BLaER1 treated with 17β-estradiol and CSF1 and Interleukin-3, amounts not matched to agents 10 nM and 100 nM (cell line): ENCODE measurements at regions not wholly inside any gene's neighbourhood (a gene's known extent, or its start where the extent isn't known, plus 50 kb on each side); places are given as distances from the start of the nearest gene placed in this dataset.

Experiments
- H3K27ac ChIP-seq, 11 experiments: shearing (Covaris generic); formaldehyde crosslinking; 2 replicates each; pipeline ENCODE4 v1.8.1; 2022
- H3K27me3 ChIP-seq, 11 experiments: shearing (Covaris generic); formaldehyde crosslinking; 2 replicates each; pipeline ENCODE4 v1.8.1; 2022
- H3K36me3 ChIP-seq, 11 experiments: shearing (Covaris generic); formaldehyde crosslinking; 2 replicates each; pipeline ENCODE4 v1.8.1; 2022
- H3K4me1 ChIP-seq, 10 experiments: shearing (Covaris generic); formaldehyde crosslinking; 2 replicates each; pipeline ENCODE4 v1.8.1; 2022
- H3K4me2 ChIP-seq, 11 experiments: shearing (Covaris generic); formaldehyde crosslinking; 2 replicates each; pipeline ENCODE4 v1.8.1; 2022
- H3K4me3 ChIP-seq, 10 experiments: shearing (Covaris generic); formaldehyde crosslinking; 2 replicates each; pipeline ENCODE4 v1.8.1; 2022
- H3K9ac ChIP-seq, 11 experiments: shearing (Covaris generic); formaldehyde crosslinking; 2 replicates each; pipeline ENCODE4 v1.8.1; 2022
- H3K9me3 ChIP-seq, 11 experiments: shearing (Covaris generic); formaldehyde crosslinking; replicated peaks in 1 of 11; 2 replicates each; pipeline ENCODE4 v1.8.1; 2022
- H4K20me1 ChIP-seq, 11 experiments: shearing (Covaris generic); formaldehyde crosslinking; 2 replicates each; pipeline ENCODE4 v1.8.1; 2022
- Cebpa-rat ChIP-seq, 11 experiments: shearing (Covaris generic); IDR thresholded peaks; 2 replicates each; pipeline ENCODE4 v1.8.1; 2022

GRCh38 chr5:152337484-152337883 is 67.6 kb downstream of the NMUR2 start:
- no peak for TF ChIP-seq Cebpa-rat (IDR thresholded peaks at IDR 0.05)
- Histone ChIP-seq H3K4me1 (peaks cover 0 to 9% (median 7%) of the 10 kb centered on the region in 10 experiments; a peak in 14 of 20 replicates), H3K4me3 (no peak overlapping the region), H3K36me3 (no peaks in the 10 kb centered on the region), H3K9ac (no peak overlapping the region), H3K27me3 (no peaks in the 10 kb centered on the region), H3K4me2 (no peak overlapping the region), H4K20me1 (no peaks in the 10 kb centered on the region), H3K9me3 (no peaks in the 10 kb centered on the region), H3K27ac (no peak overlapping the region)

DNA sequence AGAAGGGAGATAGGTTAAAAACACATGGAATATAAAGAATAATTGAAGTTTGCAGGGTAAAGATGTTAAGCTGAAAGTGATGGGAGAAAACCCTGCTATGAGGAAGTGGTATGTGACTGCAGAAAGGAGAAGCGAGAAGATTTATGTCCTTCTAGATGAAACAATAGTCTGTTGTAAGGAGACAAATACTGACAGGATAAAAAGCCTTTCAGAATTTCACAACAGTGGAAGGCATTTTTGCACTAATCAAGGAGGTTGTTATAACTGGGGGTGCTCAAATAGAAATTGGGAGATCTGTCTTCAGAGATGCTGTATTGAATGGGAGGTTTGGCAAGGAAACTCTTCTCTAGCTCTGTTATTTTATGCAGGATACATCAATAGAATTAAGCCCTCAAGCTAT is 69.6 kb downstream of the NMUR2 start:
- Histone ChIP-seq H3K4me1 (peaks cover 0 to 19% (median 16%) of the 10 kb centered on the region in 10 experiments; a peak in 14 of 20 replicates), H3K4me2 (no peak overlapping the region), H4K20me1 (no peaks in the 10 kb centered on the region), H3K9ac (no peak overlapping the region), H3K27me3 (no peaks in the 10 kb centered on the region), H3K9me3 (no peaks in the 10 kb centered on the region), H3K36me3 (no peaks in the 10 kb centered on the region), H3K27ac (no peak overlapping the region), H3K4me3 (no peak overlapping the region)
- TF ChIP-seq Cebpa-rat (IDR thresholded peaks at IDR 0.05): no peak

- peak overlapping the region in 8 of 11 experiments; percentile 35 to 70 (median 54); a peak in 16 of 22 replicates for H3K4me2 ChIP-seq
- no peaks in the 10 kb centered on the region for H3K36me3 ChIP-seq
- H3K27ac ChIP-seq: no peak overlapping the region
- H3K4me3 ChIP-seq: no peak overlapping the region
- TF ChIP-seq Cebpa-rat (IDR thresholded peaks at IDR 0.05): no peak
- peaks cover 0 to 19% (median 16%) of the 10 kb centered on the region in 10 experiments; a peak in 14 of 20 replicates for H3K4me1 ChIP-seq
- H3K9ac ChIP-seq: no peak overlapping the region
- H3K9me3 ChIP-seq: no peaks in the 10 kb centered on the region
- H4K20me1 ChIP-seq: no peaks in the 10 kb centered on the region
- H3K27me3 ChIP-seq: no peaks in the 10 kb centered on the region
These were observed 72.2 kb downstream of the NMUR2 start for GRCh38 chr5:152332716-152333460.

DNA sequence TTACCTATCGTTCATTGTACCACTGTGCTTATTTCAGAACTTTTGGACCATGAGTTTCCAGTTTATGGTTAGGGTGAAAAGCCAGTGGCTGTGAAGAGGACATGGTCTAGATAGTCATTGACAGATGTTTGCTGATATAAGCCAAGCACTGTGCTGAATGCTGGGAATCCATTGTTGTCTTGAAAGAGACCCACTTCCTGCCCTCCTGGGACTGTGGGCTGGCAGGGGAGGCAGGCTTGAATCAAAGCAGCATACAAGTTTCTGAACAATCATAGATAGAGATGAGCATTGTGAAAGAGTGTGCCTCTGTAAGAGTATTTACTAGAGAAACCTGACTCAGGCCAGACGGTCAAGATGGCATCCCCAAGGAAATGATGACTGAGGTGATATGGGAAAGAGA is 73.4 kb downstream of the NMUR2 start:
- Histone ChIP-seq H3K27ac (no peak overlapping the region), H3K4me1 (peaks cover 0 to 19% (median 16%) of the 10 kb centered on the region in 10 experiments; a peak in 14 of 20 replicates), H3K4me2 (peak overlapping the region in 8 of 11 experiments; percentile 13 to 70 (median 54); a peak in 12 of 22 replicates), H3K27me3 (no peaks in the 10 kb centered on the region), H3K9ac (no peak overlapping the region), H3K36me3 (no peaks in the 10 kb centered on the region), H4K20me1 (no peaks in the 10 kb centered on the region), H3K9me3 (0 out of 22 replicates have a peak, but pooled peaks cover 0 to 4% (median 0%) of the 10 kb centered on the region in 11 experiments), H3K4me3 (no peak overlapping the region)
- no peak for TF ChIP-seq Cebpa-rat (IDR thresholded peaks at IDR 0.05)

DNA sequence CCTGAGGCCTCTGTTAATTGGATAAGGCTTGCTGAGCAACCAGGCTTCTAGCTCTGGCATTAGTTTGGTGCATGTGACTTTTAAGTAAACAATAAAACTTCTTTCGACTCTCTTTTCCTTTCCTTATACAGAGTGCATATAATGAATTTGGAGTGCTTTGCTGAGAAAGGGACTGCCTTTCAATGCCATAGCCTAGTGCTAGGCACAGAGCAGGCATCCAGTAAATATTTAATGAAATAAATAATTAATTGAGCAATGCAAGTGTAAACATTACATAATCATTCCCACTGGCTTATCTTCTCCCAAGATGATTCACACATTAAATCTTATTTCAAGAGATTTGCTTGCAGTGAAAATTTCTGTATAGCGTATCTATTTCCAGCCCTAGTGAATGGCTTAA is 74.1 kb downstream of the NMUR2 start:
- Histone ChIP-seq H3K9me3 (0 out of 22 replicates have a peak, but pooled peaks cover 0 to 4% (median 0%) of the 10 kb centered on the region in 11 experiments), H3K36me3 (no peaks in the 10 kb centered on the region), H3K27ac (no peak overlapping the region), H3K4me3 (no peak overlapping the region), H4K20me1 (no peaks in the 10 kb centered on the region), H3K4me1 (peaks cover 0 to 19% (median 16%) of the 10 kb centered on the region in 10 experiments; a peak in 14 of 20 replicates), H3K9ac (no peak overlapping the region), H3K27me3 (no peaks in the 10 kb centered on the region), H3K4me2 (no peak overlapping the region)
- TF ChIP-seq Cebpa-rat (IDR thresholded peaks at IDR 0.05): no peak

GRCh38 chr5:152329761-152330283 is 75.3 kb downstream of the NMUR2 start:
- Histone ChIP-seq H3K9me3 (0 out of 22 replicates have a peak, but pooled peaks cover 0 to 4% (median 0%) of the 10 kb centered on the region in 11 experiments), H3K27me3 (no peaks in the 10 kb centered on the region), H4K20me1 (no peaks in the 10 kb centered on the region), H3K27ac (no peak overlapping the region), H3K9ac (no peak overlapping the region), H3K36me3 (no peaks in the 10 kb centered on the region), H3K4me3 (no peak overlapping the region), H3K4me2 (no peak overlapping the region), H3K4me1 (peaks cover 0 to 19% (median 16%) of the 10 kb centered on the region in 10 experiments; a peak in 14 of 20 replicates)
- TF ChIP-seq Cebpa-rat (IDR thresholded peaks at IDR 0.05): no peak

DNA sequence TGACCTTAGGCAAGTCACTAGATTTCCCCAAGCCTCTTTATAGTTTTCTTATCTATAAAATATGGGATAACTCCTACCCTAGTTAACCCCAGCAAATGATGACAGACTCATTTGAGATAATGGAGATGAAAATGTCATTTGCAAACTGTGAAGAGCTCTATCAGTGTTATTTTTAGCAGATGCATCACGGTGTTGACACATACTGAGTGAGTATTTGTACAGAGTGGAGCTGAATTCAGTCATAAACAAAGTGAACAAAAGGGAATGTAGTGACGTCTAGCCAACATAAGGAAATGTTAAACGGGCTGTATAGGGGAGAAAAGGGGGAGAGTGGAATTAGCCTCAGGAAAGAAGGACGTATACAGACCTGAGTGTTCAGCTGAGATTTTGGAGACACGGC is 75.9 kb downstream of the NMUR2 start:
- H3K9ac ChIP-seq: no peak overlapping the region
- no peak overlapping the region for H3K4me2 ChIP-seq
- no peaks in the 10 kb centered on the region for H3K27me3 ChIP-seq
- TF ChIP-seq Cebpa-rat (IDR thresholded peaks at IDR 0.05): no peak
- H3K27ac ChIP-seq: no peak overlapping the region
- no peaks in the 10 kb centered on the region for H3K36me3 ChIP-seq
- H3K4me1 ChIP-seq: peaks cover 0 to 19% (median 16%) of the 10 kb centered on the region in 10 experiments; a peak in 14 of 20 replicates
- no peak overlapping the region for H3K4me3 ChIP-seq
- H3K9me3 ChIP-seq: peaks cover 0 to 8% (median 3%) of the 10 kb centered on the region in 11 experiments; a peak in 6 of 22 replicates
- no peaks in the 10 kb centered on the region for H4K20me1 ChIP-seq

- Histone ChIP-seq H3K36me3 (no peaks in the 10 kb centered on the region), H3K4me1 (no peaks in the 10 kb centered on the region), H3K4me3 (no peak overlapping the region), H3K27ac (no peak overlapping the region), H4K20me1 (no peaks in the 10 kb centered on the region), H3K4me2 (no peak overlapping the region), H3K9ac (no peak overlapping the region), H3K9me3 (no peaks in the 10 kb centered on the region), H3K27me3 (no peaks in the 10 kb centered on the region)
- TF ChIP-seq Cebpa-rat (IDR thresholded peaks at IDR 0.05): no peak
These were observed 89.1 kb downstream of the NMUR2 start for GRCh38 chr5:152315942-152316341.

DNA sequence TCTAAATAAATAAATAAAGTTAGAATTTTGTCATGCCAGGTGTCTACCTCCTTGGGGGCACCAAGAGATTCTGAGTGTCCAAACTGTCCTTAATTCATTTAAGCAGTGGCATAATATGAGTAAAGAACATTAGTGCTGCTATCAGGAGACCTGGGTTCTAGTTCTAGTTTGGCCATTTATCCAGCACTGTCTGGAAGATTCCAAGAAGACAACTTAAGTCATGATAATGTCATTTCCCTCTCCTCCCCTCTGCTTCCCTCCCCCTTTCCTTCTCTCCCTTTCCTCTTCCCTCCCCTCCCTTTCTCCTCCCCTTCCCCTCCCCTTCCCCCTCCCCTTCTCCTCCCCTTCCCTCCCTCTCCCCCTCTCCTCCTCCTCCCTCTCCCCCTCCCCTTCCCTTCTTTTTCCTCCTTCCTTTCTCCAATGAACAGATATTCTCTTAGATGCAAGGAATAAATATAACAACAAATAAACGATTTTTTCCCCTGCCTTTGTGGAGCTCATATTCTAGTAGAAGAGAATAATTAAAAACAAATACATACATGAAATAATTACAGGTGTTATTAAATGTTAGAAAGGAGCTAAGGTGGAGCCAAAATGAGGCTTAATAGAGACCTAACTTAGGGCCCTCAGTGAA is 90.8 kb downstream of the NMUR2 start:
- H3K4me3 ChIP-seq: no peak overlapping the region
- TF ChIP-seq Cebpa-rat (IDR thresholded peaks at IDR 0.05): no peak
- H3K27me3 ChIP-seq: no peaks in the 10 kb centered on the region
- H3K4me1 ChIP-seq: no peaks in the 10 kb centered on the region
- H3K4me2 ChIP-seq: no peak overlapping the region
- H3K27ac ChIP-seq: no peak overlapping the region
- no peaks in the 10 kb centered on the region for H3K9me3 ChIP-seq
- H3K36me3 ChIP-seq: no peaks in the 10 kb centered on the region
- H4K20me1 ChIP-seq: no peaks in the 10 kb centered on the region
- no peak overlapping the region for H3K9ac ChIP-seq
